WTC11 (cell line): ENCODE measurements at regions not wholly inside any gene's neighbourhood (a gene's known extent, or its start where the extent isn't known, plus 50 kb on each side); places are given as distances from the start of the nearest gene placed in this dataset.

Experiments
- CREB1 ChIP-seq: sonication (generic); formaldehyde crosslinking; IDR thresholded peaks from 2 replicates; pipeline ENCODE4 v1.8.0; 2023; ENCODE audit warnings: mild to moderate bottlenecking, missing genetic modification reagents
- CREM ChIP-seq: sonication (generic); formaldehyde crosslinking; IDR thresholded peaks from 2 replicates; pipeline ENCODE4 v1.8.1; 2022; ENCODE audit warnings: mild to moderate bottlenecking, missing genetic modification reagents, moderate library complexity
- ETV6 ChIP-seq: sonication (generic); formaldehyde crosslinking; IDR thresholded peaks from 2 replicates; pipeline ENCODE4 v1.8.1; 2022; ENCODE audit warnings: mild to moderate bottlenecking, missing genetic modification reagents
- GRHL2 ChIP-seq: fragments of 250-450 bp; sonication (Bioruptor Pico); IDR thresholded peaks from 2 replicates; pipeline ENCODE4 v1.8.0; 2022; ENCODE audit warnings: mild to moderate bottlenecking, moderate library complexity; ENCODE audit not compliant: insufficient replicate concordance, severe bottlenecking
- JUN ChIP-seq: sonication (generic); formaldehyde crosslinking; IDR thresholded peaks from 2 replicates; pipeline ENCODE4 v1.8.0; 2023; ENCODE audit warnings: mild to moderate bottlenecking, missing genetic modification reagents
- SMAD4 ChIP-seq: sonication (generic); formaldehyde crosslinking; IDR thresholded peaks from 2 replicates; pipeline ENCODE4 v1.8.0; 2022; ENCODE audit warnings: mild to moderate bottlenecking, missing genetic modification reagents
- SP1 ChIP-seq: sonication (generic); formaldehyde crosslinking; conservative IDR thresholded peaks from 2 replicates; pipeline ENCODE4 v1.8.1; 2022; ENCODE audit warnings: missing genetic modification reagents
- TCF7 ChIP-seq: sonication (generic); formaldehyde crosslinking; IDR thresholded peaks from 2 replicates; pipeline ENCODE4 v1.8.0; 2022; ENCODE audit warnings: mild to moderate bottlenecking, low read depth, missing genetic modification reagents, moderate library complexity
- ZNF317 ChIP-seq: sonication (generic); formaldehyde crosslinking; IDR thresholded peaks from 2 replicates; pipeline ENCODE4 v1.8.1; 2023; ENCODE audit warnings: low read depth, mild to moderate bottlenecking, moderate library complexity, missing genetic modification reagents, borderline replicate concordance
- ZNF423 ChIP-seq: fragments of 250-450 bp; sonication (Bioruptor Pico); IDR thresholded peaks from 2 replicates; pipeline ENCODE4 v2.1.2; 2022; ENCODE audit warnings: mild to moderate bottlenecking, moderate library complexity
- TF ChIP-seq, protein P1 (sequence below): sonication (generic); formaldehyde crosslinking; IDR thresholded peaks from 2 replicates; pipeline ENCODE4 v1.8.1; 2022; ENCODE audit warnings: low read depth, mild to moderate bottlenecking, moderate library complexity, missing genetic modification reagents, borderline replicate concordance
- TF ChIP-seq, protein P2 (sequence below): fragments of 250-450 bp; sonication (Bioruptor Pico); IDR thresholded peaks from 2 replicates; pipeline ENCODE4 v1.9.0; 2021; ENCODE audit warnings: mild to moderate bottlenecking
- TF ChIP-seq, protein P3 (sequence below): fragments of 200-600 bp; IDR thresholded peaks from 2 replicates; pipeline ENCODE4 v1.8.0; 2022; ENCODE audit warnings: antibody characterized with exemption
- TF ChIP-seq, protein P4 (sequence below): sonication (generic); formaldehyde crosslinking; IDR thresholded peaks from 2 replicates; pipeline ENCODE4 v1.8.1; 2022; ENCODE audit warnings: mild to moderate bottlenecking, missing genetic modification reagents, moderate library complexity, borderline replicate concordance

DNA sequence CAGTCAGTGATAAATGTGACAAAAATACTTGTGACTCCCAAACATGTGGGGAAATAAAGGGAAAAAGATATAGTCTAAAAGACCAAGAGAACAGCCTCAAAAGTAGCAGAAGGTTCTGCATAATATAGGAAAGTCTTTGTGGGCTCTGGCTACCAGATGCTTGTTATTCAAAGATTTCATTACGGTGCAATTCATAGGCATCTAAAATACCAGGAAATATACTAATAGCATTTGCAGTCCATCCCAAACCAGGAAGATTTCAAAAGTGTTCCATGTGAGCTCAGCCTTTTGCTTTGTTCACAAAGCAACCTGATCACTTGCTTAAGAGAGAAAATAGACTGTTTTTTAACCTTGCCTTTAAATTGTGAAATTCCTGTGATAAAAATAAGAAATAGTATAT lies 506.7 kb upstream of the MARCKS start:
- TF ChIP-seq CREM, result no peak
- TF ChIP-seq, protein P1, sequence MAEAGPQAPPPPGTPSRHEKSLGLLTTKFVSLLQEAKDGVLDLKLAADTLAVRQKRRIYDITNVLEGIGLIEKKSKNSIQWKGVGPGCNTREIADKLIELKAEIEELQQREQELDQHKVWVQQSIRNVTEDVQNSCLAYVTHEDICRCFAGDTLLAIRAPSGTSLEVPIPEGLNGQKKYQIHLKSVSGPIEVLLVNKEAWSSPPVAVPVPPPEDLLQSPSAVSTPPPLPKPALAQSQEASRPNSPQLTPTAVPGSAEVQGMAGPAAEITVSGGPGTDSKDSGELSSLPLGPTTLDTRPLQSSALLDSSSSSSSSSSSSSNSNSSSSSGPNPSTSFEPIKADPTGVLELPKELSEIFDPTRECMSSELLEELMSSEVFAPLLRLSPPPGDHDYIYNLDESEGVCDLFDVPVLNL (CRISPR knock-in tag), result no peak
- TF ChIP-seq ETV6 (CRISPR knock-in tag), result no peak
- TF ChIP-seq, protein P2, sequence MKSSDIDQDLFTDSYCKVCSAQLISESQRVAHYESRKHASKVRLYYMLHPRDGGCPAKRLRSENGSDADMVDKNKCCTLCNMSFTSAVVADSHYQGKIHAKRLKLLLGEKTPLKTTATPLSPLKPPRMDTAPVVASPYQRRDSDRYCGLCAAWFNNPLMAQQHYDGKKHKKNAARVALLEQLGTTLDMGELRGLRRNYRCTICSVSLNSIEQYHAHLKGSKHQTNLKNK, result no peak
- no peak for TF ChIP-seq ZNF423
- no peak for TF ChIP-seq SP1 (CRISPR knock-in tag)
- no peak for TF ChIP-seq TCF7 (CRISPR knock-in tag)
- TF ChIP-seq ZNF317 (CRISPR knock-in tag), result no peak
- no peak for TF ChIP-seq SMAD4 (CRISPR knock-in tag)
- TF ChIP-seq, protein P3, sequence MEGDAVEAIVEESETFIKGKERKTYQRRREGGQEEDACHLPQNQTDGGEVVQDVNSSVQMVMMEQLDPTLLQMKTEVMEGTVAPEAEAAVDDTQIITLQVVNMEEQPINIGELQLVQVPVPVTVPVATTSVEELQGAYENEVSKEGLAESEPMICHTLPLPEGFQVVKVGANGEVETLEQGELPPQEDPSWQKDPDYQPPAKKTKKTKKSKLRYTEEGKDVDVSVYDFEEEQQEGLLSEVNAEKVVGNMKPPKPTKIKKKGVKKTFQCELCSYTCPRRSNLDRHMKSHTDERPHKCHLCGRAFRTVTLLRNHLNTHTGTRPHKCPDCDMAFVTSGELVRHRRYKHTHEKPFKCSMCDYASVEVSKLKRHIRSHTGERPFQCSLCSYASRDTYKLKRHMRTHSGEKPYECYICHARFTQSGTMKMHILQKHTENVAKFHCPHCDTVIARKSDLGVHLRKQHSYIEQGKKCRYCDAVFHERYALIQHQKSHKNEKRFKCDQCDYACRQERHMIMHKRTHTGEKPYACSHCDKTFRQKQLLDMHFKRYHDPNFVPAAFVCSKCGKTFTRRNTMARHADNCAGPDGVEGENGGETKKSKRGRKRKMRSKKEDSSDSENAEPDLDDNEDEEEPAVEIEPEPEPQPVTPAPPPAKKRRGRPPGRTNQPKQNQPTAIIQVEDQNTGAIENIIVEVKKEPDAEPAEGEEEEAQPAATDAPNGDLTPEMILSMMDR, result no peak
- TF ChIP-seq JUN (CRISPR knock-in tag), result no peak
- TF ChIP-seq CREB1 (CRISPR knock-in tag), result no peak
- TF ChIP-seq, protein P4, sequence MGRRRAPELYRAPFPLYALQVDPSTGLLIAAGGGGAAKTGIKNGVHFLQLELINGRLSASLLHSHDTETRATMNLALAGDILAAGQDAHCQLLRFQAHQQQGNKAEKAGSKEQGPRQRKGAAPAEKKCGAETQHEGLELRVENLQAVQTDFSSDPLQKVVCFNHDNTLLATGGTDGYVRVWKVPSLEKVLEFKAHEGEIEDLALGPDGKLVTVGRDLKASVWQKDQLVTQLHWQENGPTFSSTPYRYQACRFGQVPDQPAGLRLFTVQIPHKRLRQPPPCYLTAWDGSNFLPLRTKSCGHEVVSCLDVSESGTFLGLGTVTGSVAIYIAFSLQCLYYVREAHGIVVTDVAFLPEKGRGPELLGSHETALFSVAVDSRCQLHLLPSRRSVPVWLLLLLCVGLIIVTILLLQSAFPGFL, result no peak
- no peak for TF ChIP-seq GRHL2 (CRISPR knock-in tag)
